ENCODE measurements at regions not wholly inside any gene's neighbourhood (a gene's known extent, or its start where the extent isn't known, plus 50 kb on each side); places are given as distances from the start of the nearest gene placed in this dataset.

GRCh38 chr17:70702683-70703255 lies 533.4 kb downstream of the KCNJ2 start:
- intact Hi-C loops (cut with DNase I), result no loop called here
- no peak overlapping the region for H3K27ac ChIP-seq
- no peaks in the 10 kb centered on the region for H3K9me3 ChIP-seq
- DNase-seq (ENCODE audit: extremely low spot score in 2 of 2), result no peak
- TF ChIP-seq CTCF (IDR thresholded peaks at IDR 0.05), result no peak
- TF ChIP-seq POLR2A (IDR thresholded peaks at IDR 0.05), result no peak
- TF ChIP-seq POLR2AphosphoS5 (IDR thresholded peaks at IDR 0.05; ENCODE audit: insufficient read depth in 1 of 2, low read depth in 1 of 2), result no peak
- no peaks in the 10 kb centered on the region for H3K4me1 ChIP-seq
- no peak overlapping the region for H3K4me3 ChIP-seq
- no peaks in the 10 kb centered on the region for H3K36me3 ChIP-seq
- no peaks in the 10 kb centered on the region for H3K27me3 ChIP-seq

GRCh38 chr17:70709596-70709995 lies 540.3 kb downstream of the KCNJ2 start:
- Histone ChIP-seq H3K9me3 (no peaks in the 10 kb centered on the region), H3K27me3 (no peaks in the 10 kb centered on the region), H3K36me3 (no peaks in the 10 kb centered on the region), H3K27ac (no peak overlapping the region), H3K4me1 (no peaks in the 10 kb centered on the region), H3K4me3 (no peak overlapping the region)
- TF ChIP-seq POLR2AphosphoS5 (IDR thresholded peaks at IDR 0.05; ENCODE audit: insufficient read depth in 1 of 2, low read depth in 1 of 2) (no peak), POLR2A (IDR thresholded peaks at IDR 0.05) (no peak), CTCF (IDR thresholded peaks at IDR 0.05) (no peak)
- intact Hi-C loops (cut with DNase I), result no loop called here
- no peak for DNase-seq (ENCODE audit: extremely low spot score in 2 of 2)

- TF ChIP-seq CTCF (IDR thresholded peaks at IDR 0.05) (no peak), POLR2A (IDR thresholded peaks at IDR 0.05) (no peak), POLR2AphosphoS5 (IDR thresholded peaks at IDR 0.05; ENCODE audit: insufficient read depth in 1 of 2, low read depth in 1 of 2) (no peak)
- intact Hi-C loops (cut with DNase I), result no loop called here
- no peak for DNase-seq (ENCODE audit: extremely low spot score in 2 of 2)
These were observed 544.4 kb downstream of the KCNJ2 start for GRCh38 chr17:70713694-70714093.

GRCh38 chr17:70716551-70716950 lies 547.2 kb downstream of the KCNJ2 start:
- Histone ChIP-seq H3K9me3 (no peaks in the 10 kb centered on the region), H3K27me3 (no peaks in the 10 kb centered on the region), H3K27ac (no peak overlapping the region), H3K36me3 (no peaks in the 10 kb centered on the region), H3K4me1 (no peaks in the 10 kb centered on the region), H3K4me3 (no peak overlapping the region)
- intact Hi-C loops (cut with DNase I), result no loop called here
- TF ChIP-seq POLR2A (IDR thresholded peaks at IDR 0.05) (no peak), CTCF (IDR thresholded peaks at IDR 0.05) (no peak), POLR2AphosphoS5 (IDR thresholded peaks at IDR 0.05; ENCODE audit: insufficient read depth in 1 of 2, low read depth in 1 of 2) (no peak)
- DNase-seq (ENCODE audit: extremely low spot score in 2 of 2), result no peak

More at GRCh38 chr17:70713694-70714093, 544.4 kb downstream of the KCNJ2 start:
- Histone ChIP-seq H3K27me3 (no peaks in the 10 kb centered on the region), H3K36me3 (no peaks in the 10 kb centered on the region), H3K4me1 (no peaks in the 10 kb centered on the region), H3K27ac (no peak overlapping the region), H3K9me3 (no peaks in the 10 kb centered on the region), H3K4me3 (no peak overlapping the region)

GRCh38 chr17:70717042-70717441 lies 547.7 kb downstream of the KCNJ2 start:
- H3K9me3 ChIP-seq, result no peaks in the 10 kb centered on the region
- DNase-seq (ENCODE audit: extremely low spot score in 2 of 2), result no peak
- H3K36me3 ChIP-seq, result no peaks in the 10 kb centered on the region
- intact Hi-C loops (cut with DNase I), result no loop called here
- H3K27ac ChIP-seq, result no peak overlapping the region
- H3K27me3 ChIP-seq, result no peaks in the 10 kb centered on the region
- H3K4me1 ChIP-seq, result no peaks in the 10 kb centered on the region
- TF ChIP-seq POLR2AphosphoS5 (IDR thresholded peaks at IDR 0.05; ENCODE audit: insufficient read depth in 1 of 2, low read depth in 1 of 2), result no peak
- no peak for TF ChIP-seq CTCF (IDR thresholded peaks at IDR 0.05)
- no peak for TF ChIP-seq POLR2A (IDR thresholded peaks at IDR 0.05)
- no peak overlapping the region for H3K4me3 ChIP-seq

Data from vagina (tissue), 2 donors.